LNCAP (cell line): ENCODE measurements at regions not wholly inside any gene's neighbourhood (a gene's known extent, or its start where the extent isn't known, plus 50 kb on each side); places are given as distances from the start of the nearest gene placed in this dataset.

Source experiments
- TF ChIP-seq, protein P1 (sequence below): fragments of 450-650 bp; IDR thresholded peaks from 2 replicates; pipeline ENCODE4 v1.5.1; 2017; ENCODE audit warnings: mild to moderate bottlenecking

DNA sequence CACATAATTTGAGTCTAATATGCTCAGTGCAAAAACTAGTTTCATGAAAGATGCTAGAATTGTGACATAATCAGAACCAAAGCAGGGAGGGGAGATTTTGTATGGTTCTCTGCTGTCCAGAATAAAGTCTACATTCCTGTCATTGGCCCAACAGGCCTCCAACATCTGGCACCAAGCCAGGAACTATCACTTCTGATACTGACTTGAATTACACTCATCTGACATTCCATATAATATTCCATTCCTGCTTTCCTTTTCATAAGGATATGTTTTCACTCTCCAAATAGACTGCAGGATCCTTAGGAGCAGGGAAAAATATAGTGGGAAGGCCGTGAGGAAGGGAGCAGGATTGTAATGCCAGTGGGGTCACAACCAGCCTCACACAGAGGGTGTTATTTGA, 84.6 kb upstream of the BTN3A2 start:
- TF ChIP-seq, protein P1, sequence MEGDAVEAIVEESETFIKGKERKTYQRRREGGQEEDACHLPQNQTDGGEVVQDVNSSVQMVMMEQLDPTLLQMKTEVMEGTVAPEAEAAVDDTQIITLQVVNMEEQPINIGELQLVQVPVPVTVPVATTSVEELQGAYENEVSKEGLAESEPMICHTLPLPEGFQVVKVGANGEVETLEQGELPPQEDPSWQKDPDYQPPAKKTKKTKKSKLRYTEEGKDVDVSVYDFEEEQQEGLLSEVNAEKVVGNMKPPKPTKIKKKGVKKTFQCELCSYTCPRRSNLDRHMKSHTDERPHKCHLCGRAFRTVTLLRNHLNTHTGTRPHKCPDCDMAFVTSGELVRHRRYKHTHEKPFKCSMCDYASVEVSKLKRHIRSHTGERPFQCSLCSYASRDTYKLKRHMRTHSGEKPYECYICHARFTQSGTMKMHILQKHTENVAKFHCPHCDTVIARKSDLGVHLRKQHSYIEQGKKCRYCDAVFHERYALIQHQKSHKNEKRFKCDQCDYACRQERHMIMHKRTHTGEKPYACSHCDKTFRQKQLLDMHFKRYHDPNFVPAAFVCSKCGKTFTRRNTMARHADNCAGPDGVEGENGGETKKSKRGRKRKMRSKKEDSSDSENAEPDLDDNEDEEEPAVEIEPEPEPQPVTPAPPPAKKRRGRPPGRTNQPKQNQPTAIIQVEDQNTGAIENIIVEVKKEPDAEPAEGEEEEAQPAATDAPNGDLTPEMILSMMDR, result no peak

DNA sequence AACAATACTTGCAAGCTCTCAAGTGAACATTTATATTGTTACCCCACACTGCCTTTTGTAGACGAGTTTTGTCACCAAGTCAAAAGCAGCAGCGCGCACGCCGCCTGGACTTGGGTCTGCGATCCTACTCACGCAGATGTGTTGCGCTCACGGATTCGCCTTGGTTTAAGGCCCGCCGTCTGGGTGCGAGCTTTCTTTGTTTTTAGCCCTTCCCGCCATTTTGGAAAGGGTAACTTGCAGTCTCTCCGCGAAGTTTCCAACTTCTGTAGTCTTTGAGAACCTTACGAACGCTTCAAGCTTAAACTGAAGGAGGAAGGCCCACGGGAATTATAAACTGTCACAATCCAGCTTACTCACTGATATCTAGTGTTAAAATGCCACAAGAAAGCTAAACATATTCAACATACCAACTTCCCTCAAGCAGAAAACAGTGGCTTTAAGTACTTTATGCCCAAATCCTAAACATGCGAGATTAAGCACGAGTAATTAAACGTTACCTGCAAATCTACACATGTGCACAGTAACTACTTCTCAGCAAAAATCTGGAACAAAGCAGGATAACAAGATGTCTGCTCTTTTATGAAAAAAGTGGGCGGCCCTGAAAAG, 80.4 kb upstream of the BTN3A2 start:
- TF ChIP-seq, protein P1, result no peak

DNA sequence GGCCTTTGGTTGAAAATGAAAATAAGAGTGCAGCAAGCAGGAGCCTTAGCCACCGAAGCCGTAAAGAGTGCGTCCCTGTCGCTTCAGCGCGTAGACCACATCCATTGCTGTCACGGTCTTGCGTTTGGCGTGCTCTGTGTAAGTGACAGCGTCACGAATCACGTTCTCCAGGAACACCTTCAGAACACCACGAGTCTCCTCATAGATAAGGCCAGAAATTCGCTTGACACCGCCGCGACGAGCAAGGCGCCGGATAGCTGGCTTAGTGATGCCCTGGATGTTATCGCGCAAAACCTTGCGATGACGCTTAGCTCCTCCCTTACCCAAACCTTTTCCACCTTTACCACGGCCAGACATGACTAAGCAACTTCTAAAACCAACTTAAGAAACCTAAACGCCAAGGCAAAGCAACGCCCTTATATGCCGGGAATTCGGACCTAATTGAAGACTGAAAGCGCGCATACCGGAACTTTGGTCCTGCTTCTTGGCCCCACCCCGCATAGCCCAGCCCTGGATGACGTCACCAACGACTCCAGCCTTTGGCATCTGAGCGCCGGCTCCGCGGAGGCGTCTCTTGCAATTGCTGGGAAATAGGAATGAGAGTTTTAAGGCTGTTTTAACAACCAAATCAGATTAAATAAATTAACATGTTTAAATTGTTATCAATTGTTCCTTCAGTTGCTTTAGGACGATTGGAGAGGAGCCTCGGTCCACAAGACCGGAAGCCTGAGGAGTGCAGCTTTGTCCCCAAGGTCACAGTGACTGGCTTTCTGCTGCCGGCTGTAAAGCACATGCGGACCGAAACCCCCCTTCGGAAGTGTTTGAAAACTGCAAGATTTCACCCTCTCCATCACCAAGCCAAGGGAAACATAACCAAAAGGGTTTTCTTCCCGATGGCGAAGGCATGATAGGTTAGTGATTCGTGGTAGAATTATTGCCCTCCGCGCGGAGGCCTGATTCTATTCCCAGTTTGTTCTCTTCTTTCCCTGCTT, 79.6 kb upstream of the BTN3A2 start:
- TF ChIP-seq, protein P1, result no peak

DNA sequence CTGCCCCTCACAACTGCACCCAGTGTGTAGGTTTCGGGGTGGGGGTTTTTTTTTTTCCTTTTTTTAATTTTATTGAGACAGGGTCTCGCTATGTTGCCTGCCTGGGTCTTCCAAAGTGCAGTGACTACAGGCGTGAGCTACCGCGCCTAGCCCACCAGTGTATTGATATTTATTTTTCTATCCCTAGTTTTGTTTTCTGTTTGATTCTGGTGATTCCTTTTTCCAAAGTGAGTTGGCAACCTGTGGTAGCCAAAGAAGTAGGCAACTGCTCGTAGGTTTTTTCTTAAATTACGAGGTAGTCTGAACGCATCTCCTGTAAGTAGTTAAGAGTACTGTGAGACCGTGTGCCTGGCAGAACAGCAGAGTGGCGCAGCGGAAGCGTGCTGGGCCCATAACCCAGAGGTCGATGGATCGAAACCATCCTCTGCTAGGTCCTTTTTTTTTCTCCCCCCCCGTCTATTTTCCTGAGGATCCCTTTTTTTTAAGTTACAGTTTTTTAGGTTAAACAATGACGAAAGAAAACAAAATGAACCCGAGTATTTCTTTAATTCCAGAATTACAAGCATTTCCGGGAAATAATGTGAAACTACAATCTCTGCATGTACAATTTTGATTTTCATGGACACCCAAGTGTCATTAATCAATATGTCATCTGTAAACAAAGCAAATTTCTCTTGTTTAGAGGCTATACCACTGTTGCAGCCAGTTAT, 78.7 kb upstream of the BTN3A2 start:
- TF ChIP-seq, protein P1, result no peak

DNA sequence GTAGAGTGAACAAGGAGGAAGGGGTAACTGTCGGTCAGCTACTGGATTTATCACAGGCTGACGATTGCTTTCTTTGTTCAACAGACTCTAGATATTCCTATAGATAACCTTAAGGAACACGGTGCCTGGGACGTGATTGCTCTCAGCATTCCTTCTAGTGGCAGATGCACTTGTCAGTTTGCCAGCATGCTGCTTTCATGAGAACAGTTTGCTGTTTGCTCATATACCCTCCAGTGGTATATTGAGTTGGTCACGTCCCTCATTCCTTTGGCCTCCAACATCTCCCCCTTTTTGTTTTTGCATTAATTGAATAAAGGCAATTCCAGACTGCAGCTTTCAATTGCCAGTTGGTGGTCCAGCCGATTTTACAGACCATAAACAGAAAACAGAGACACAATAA, 76.8 kb upstream of the BTN3A2 start:
- TF ChIP-seq, protein P1, result no peak

DNA sequence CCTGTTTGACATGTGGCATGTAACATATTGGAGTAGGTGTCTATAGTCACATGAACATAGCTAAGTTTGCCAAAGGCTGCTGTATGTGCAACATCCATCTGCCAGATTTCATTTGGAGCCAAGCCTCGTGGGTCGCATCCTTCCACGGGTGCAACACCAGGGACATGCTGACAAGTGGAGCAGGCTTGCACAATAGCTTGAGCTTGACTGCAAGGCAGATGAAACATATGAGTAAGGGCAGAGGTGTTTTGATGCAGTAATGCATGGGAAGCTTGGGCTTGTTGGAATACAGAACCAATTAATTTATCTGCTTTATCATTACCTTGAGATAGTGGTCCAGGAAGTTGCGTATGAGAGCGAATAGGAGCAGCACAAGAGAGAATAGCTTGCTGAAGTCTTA, 74.1 kb upstream of the BTN3A2 start:
- TF ChIP-seq, protein P1, result no peak

DNA sequence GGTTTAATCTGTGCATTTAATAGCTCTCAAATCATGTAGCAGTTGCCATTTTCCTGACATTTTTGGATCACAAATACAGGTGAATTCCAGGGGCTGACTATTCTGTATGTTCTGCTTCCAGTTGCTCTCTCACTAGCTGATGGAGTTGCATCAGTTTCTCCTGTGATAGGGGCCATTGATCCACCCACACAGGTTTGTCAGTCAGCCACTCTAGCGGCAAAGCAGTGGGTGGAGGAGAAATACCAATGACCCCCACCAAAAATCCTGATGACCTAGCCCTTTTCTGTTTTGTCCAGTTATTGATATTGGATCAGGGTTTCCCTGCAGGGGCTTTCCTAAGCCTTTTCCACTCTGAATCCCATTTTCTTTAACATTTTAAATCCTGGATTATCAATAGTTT, 72.3 kb upstream of the BTN3A2 start:
- TF ChIP-seq, protein P1, result no peak
